ENCODE measurements at regions not wholly inside any gene's neighbourhood (a gene's known extent, or its start where the extent isn't known, plus 50 kb on each side); places are given as distances from the start of the nearest gene placed in this dataset.

DNA sequence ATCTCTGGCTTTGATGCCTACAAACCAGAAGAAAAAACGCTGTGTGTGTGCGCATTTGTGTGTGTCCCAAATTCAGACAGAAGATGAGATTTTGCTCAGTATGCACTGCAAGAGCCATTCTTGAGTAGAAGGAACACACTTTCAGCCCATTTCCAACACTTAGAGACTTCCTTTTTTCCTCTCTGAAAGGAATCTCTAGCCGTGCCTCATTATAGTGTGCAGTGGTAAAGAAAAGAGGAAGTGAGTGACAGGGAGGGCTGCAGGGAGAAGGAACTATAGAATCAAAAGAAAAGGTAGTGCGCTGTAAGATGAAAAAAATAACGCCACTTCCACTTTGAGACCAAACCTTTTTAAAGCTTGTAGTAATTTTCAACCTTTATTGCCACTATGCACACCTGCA is 1400.9 kb upstream of the FLRT2 start:
- Histone ChIP-seq H3K4me3 (no peak overlapping the region), H3K27me3 (no peaks in the 10 kb centered on the region), H3K36me3 (replicated peaks in 1 of 2) (no peaks in the 10 kb centered on the region), H3K4me1 (replicated peaks in 1 of 2) (no peaks in the 10 kb centered on the region), H3K27ac (no peak overlapping the region), H3K9me3 (replicated peaks in 1 of 3) (no peaks in the 10 kb centered on the region)
- TF ChIP-seq, protein P1, sequence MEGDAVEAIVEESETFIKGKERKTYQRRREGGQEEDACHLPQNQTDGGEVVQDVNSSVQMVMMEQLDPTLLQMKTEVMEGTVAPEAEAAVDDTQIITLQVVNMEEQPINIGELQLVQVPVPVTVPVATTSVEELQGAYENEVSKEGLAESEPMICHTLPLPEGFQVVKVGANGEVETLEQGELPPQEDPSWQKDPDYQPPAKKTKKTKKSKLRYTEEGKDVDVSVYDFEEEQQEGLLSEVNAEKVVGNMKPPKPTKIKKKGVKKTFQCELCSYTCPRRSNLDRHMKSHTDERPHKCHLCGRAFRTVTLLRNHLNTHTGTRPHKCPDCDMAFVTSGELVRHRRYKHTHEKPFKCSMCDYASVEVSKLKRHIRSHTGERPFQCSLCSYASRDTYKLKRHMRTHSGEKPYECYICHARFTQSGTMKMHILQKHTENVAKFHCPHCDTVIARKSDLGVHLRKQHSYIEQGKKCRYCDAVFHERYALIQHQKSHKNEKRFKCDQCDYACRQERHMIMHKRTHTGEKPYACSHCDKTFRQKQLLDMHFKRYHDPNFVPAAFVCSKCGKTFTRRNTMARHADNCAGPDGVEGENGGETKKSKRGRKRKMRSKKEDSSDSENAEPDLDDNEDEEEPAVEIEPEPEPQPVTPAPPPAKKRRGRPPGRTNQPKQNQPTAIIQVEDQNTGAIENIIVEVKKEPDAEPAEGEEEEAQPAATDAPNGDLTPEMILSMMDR (IDR thresholded peaks at IDR 0.05), result no peak
- no peak for TF ChIP-seq POLR2A (IDR thresholded peaks at IDR 0.05)
- WGBS, 4 donors, result 61 to 72% (median 66%) methylated on average over 5 of the region's 5 CpGs
- intact Hi-C loops (cut with DNase I), result no loop called here
- no peak for DNase-seq

DNA sequence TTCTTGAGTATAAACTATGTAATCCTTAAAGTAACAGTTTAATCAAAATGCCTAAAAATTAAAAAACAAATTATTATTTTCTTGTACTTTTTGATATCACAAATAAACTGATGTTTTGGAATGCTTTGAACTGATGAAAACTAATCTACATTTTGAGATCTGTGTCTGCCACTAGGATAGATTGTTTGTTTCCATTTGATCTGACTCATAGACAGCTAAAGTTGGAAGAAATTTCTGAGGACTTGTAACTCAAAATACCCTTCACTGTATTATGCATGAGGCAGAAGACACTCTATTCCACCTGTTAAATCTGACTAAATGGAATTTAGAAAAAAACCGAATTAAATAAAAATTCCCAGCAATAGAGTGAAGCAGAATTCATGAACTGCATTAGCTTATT is 1400.0 kb upstream of the FLRT2 start:
- intact Hi-C loops (cut with DNase I), result no loop called here
- Histone ChIP-seq H3K4me3 (no peak overlapping the region), H3K36me3 (replicated peaks in 1 of 2) (no peaks in the 10 kb centered on the region), H3K4me1 (replicated peaks in 1 of 2) (no peaks in the 10 kb centered on the region), H3K9me3 (replicated peaks in 1 of 3) (no peaks in the 10 kb centered on the region), H3K27ac (no peak overlapping the region), H3K27me3 (no peaks in the 10 kb centered on the region)
- DNase-seq, result no peak
- no peak for TF ChIP-seq POLR2A (IDR thresholded peaks at IDR 0.05)
- 62 to 87% (median 77%) methylated on average over 1 of the region's 1 CpG for WGBS, 4 donors

DNA sequence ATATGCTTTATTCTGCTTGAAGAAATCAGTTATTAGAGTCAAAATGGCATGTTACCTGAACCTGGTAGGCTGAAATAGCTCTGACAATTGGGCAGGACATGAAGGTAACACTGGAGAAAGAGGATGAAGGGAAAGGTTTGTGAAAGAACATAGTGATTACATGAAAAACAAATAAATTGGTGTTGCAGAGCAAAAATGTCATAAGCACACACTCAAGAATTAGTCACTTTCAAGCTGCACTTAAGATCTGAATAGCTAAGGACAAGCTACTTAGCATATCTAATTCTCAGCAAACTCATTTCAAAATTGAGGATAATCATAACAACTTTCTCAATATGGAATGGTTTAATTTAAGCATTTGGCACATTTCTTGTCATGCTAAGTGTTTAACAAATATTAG is 1398.0 kb upstream of the FLRT2 start:
- no peak overlapping the region for H3K4me3 ChIP-seq
- H3K27ac ChIP-seq, result no peak overlapping the region
- no peaks in the 10 kb centered on the region for H3K4me1 ChIP-seq (replicated peaks in 1 of 2)
- no peaks in the 10 kb centered on the region for H3K27me3 ChIP-seq
- TF ChIP-seq POLR2A (IDR thresholded peaks at IDR 0.05), result no peak
- TF ChIP-seq, protein P1 (IDR thresholded peaks at IDR 0.05), result no peak
- H3K36me3 ChIP-seq (replicated peaks in 1 of 2), result no peaks in the 10 kb centered on the region
- no peak for DNase-seq
- intact Hi-C loops (cut with DNase I), result no loop called here
- H3K9me3 ChIP-seq (replicated peaks in 1 of 3), result no peaks in the 10 kb centered on the region

DNA sequence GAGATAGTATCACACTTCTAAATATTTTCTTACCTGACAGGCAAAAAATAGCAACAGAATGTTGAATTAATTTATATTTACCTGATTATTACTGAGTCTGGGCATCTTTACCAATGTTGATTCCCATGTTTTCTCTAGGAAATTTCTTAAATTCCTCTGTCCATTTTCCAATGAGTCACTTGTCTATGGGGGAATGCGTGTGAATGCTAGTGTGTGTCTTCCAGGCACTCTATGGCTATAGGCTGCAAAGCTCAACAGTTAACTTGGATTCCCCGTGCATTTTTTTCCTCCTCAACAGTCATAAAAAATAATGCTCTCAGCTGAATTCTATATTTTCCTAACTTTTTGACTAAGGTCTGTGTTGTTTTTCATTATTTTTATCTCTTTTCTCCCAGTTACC is 1385.8 kb upstream of the FLRT2 start:
- Histone ChIP-seq H3K36me3 (replicated peaks in 1 of 2) (no peaks in the 10 kb centered on the region), H3K4me1 (replicated peaks in 1 of 2) (no peaks in the 10 kb centered on the region), H3K27me3 (no peaks in the 10 kb centered on the region), H3K27ac (no peak overlapping the region), H3K9me3 (replicated peaks in 1 of 3) (no peaks in the 10 kb centered on the region), H3K4me3 (no peak overlapping the region)
- intact Hi-C loops (cut with DNase I), result no loop called here
- no peak for DNase-seq
- WGBS, 4 donors, result 68 to 95% (median 77%) methylated on average over 2 of the region's 2 CpGs
- no peak for TF ChIP-seq POLR2A (IDR thresholded peaks at IDR 0.05)
- TF ChIP-seq, protein P1 (IDR thresholded peaks at IDR 0.05), result no peak

DNA sequence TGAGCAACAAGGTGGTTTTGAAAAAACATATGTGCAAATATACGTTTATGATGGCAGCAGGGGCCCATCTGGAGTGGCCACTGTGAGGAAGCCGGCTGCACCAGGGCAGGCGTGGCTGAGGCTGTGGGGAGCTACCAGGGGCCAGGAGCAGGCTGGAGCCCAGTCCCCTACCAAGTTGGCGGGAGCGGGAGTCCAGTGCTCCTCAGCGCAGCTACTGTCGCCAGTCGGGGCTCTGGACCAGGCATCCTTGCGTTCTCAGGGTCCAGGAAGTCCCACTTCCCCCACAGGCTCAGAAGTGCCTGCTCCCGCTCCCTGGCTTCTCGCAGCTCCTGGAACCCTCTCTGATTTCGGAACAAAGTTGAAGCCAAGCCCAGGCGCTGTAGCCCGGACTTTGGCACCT is 1377.5 kb upstream of the FLRT2 start:
- Histone ChIP-seq H3K4me1 (replicated peaks in 1 of 2) (no peaks in the 10 kb centered on the region), H3K27ac (no peak overlapping the region), H3K27me3 (no peaks in the 10 kb centered on the region), H3K36me3 (replicated peaks in 1 of 2) (no peaks in the 10 kb centered on the region), H3K9me3 (replicated peaks in 1 of 3) (no peaks in the 10 kb centered on the region), H3K4me3 (no peak overlapping the region)
- TF ChIP-seq POLR2A (IDR thresholded peaks at IDR 0.05), result no peak
- TF ChIP-seq, protein P1 (IDR thresholded peaks at IDR 0.05), result no peak
- intact Hi-C loops (cut with DNase I), result no loop called here
- WGBS, 4 donors, result 94 to 97% (median 96%) methylated on average over 14 of the region's 14 CpGs
- DNase-seq, result no peak
